ENCODE measurements at regions not wholly inside any gene's neighbourhood (a gene's known extent, or its start where the extent isn't known, plus 50 kb on each side); places are given as distances from the start of the nearest gene placed in this dataset.

DNA sequence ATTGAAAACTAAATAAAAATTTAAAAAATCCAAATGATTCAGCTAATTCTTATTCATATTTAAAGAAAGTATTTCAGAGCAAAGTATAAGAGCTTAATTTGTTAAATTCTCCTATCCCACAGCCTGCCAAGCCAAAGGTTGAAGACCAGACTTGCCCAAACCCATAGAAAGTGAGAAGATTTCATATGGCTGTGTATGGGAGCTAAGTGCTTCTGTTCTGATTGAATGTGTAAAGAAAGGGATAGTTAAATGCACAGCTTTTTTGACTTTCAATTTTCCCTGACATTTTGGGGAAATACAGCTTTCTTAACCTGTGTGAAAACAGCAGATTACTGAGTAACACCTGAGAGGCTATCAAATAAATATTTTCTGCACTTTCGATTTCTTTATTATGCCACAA, 125.0 kb upstream of the MTAP start:
- Histone ChIP-seq H3K9me3 (ENCODE audit: control insufficient read depth, low read length) (no peaks in the 10 kb centered on the region), H3K4me3 (ENCODE audit: low read length in 2 of 2) (no peak overlapping the region), H3K4me1 (ENCODE audit: control insufficient read depth in 1 of 2, insufficient read depth in 2 of 2, low read length in 2 of 2) (no peaks in the 10 kb centered on the region), H3K36me3 (ENCODE audit: control insufficient read depth in 1 of 2, insufficient read depth in 2 of 2, low read length in 1 of 2) (no peaks in the 10 kb centered on the region), H3K27ac (ENCODE audit: low read depth in 1 of 2, low read length in 2 of 2) (no peak overlapping the region), H3K27me3 (ENCODE audit: control insufficient read depth in 1 of 2, insufficient read depth in 2 of 2, low read length in 1 of 2) (no peaks in the 10 kb centered on the region)
- DNase-seq (no peak), ATAC-seq (ENCODE audit: low FRiP score) (no peak)
- intact Hi-C loops (cut with DNase I): no loop called here
- WGBS, 2 donors: 82% methylated on average over 1 of the region's 1 CpG

- WGBS, 2 donors: 28 to 32% methylated on average over 3 of the region's 3 CpGs
- intact Hi-C loops (cut with DNase I): no loop called here
- H3K36me3 ChIP-seq (ENCODE audit: control insufficient read depth in 1 of 2, insufficient read depth in 2 of 2, low read length in 1 of 2): no peaks in the 10 kb centered on the region
- H3K27me3 ChIP-seq (ENCODE audit: control insufficient read depth in 1 of 2, insufficient read depth in 2 of 2, low read length in 1 of 2): no peaks in the 10 kb centered on the region
- DNase-seq: no peak
- H3K4me1 ChIP-seq (ENCODE audit: control insufficient read depth in 1 of 2, insufficient read depth in 2 of 2, low read length in 2 of 2): no peaks in the 10 kb centered on the region
- no peak for ATAC-seq (ENCODE audit: low FRiP score)
- H3K9me3 ChIP-seq (ENCODE audit: control insufficient read depth, low read length): no peaks in the 10 kb centered on the region
- H3K4me3 ChIP-seq (ENCODE audit: low read length in 2 of 2): no peak overlapping the region
- H3K27ac ChIP-seq (ENCODE audit: low read depth in 1 of 2, low read length in 2 of 2): no peak overlapping the region
These were observed 124.6 kb upstream of the MTAP start for GRCh38 chr9:21677834-21678233.

GRCh38 chr9:21679432-21679831, 123.0 kb upstream of the MTAP start:
- H3K4me1 ChIP-seq (ENCODE audit: control insufficient read depth in 1 of 2, insufficient read depth in 2 of 2, low read length in 2 of 2): no peaks in the 10 kb centered on the region
- no peaks in the 10 kb centered on the region for H3K27me3 ChIP-seq (ENCODE audit: control insufficient read depth in 1 of 2, insufficient read depth in 2 of 2, low read length in 1 of 2)
- no peaks in the 10 kb centered on the region for H3K36me3 ChIP-seq (ENCODE audit: control insufficient read depth in 1 of 2, insufficient read depth in 2 of 2, low read length in 1 of 2)
- intact Hi-C loops (cut with DNase I): no loop called here
- WGBS, 2 donors: 4 to 9% methylated on average over 1 of the region's 1 CpG
- ATAC-seq (ENCODE audit: low FRiP score) (no peak), DNase-seq (no peak)
- no peak overlapping the region for H3K27ac ChIP-seq (ENCODE audit: low read depth in 1 of 2, low read length in 2 of 2)
- H3K4me3 ChIP-seq (ENCODE audit: low read length in 2 of 2): no peak overlapping the region
- no peaks in the 10 kb centered on the region for H3K9me3 ChIP-seq (ENCODE audit: control insufficient read depth, low read length)

DNA sequence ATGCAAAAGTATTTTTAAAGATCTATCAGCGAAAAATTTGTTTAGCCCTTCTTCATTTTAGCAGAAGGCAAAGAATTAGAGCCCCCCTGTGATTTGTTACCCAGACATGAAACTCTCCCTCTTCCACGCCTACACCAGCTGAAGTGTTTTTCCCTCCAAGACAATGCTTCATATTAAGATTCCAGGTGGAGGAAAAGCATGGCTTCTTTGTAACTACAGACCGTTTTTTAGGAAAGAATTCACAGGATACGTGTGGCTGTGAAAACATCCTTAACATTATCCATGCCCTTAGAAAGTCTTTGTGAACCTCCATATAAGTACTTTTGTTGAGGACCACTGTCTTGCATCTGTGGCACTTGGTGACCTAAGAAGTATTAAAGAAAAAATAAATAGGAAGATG, 121.8 kb upstream of the MTAP start:
- ATAC-seq (ENCODE audit: low FRiP score) (no peak), DNase-seq (no peak)
- no peaks in the 10 kb centered on the region for H3K9me3 ChIP-seq (ENCODE audit: control insufficient read depth, low read length)
- intact Hi-C loops (cut with DNase I): loop anchor here in 1 of 2 donors (10.0 kb wide), 1 partner anchor 136 kb away; no protein-coding TSS in a partner anchor
- no peak overlapping the region for H3K4me3 ChIP-seq (ENCODE audit: low read length in 2 of 2)
- no peaks in the 10 kb centered on the region for H3K27me3 ChIP-seq (ENCODE audit: control insufficient read depth in 1 of 2, insufficient read depth in 2 of 2, low read length in 1 of 2)
- H3K36me3 ChIP-seq (ENCODE audit: control insufficient read depth in 1 of 2, insufficient read depth in 2 of 2, low read length in 1 of 2): no peaks in the 10 kb centered on the region
- no peaks in the 10 kb centered on the region for H3K4me1 ChIP-seq (ENCODE audit: control insufficient read depth in 1 of 2, insufficient read depth in 2 of 2, low read length in 2 of 2)
- H3K27ac ChIP-seq (ENCODE audit: low read depth in 1 of 2, low read length in 2 of 2): no peak overlapping the region
- 74 to 84% methylated on average over 4 of the region's 4 CpGs for WGBS, 2 donors

DNA sequence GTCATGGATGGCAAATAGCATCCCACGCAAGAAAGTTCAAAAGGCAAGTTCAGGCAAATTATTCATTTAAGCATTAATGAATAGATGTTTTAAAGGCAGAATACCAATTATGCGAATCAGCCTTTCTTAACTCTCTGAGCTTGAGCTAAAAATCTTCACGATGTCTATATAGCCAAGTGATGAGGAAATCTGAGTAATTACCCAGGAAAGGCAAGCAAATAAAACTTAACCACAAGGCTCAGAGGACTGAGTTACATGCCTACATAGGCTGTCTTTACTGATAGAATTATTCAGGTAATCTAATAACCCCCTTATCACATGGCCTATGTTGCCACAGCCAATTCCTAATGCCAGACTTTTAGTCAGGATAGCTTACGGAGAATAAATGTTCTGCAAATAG, 120.8 kb upstream of the MTAP start:
- H3K36me3 ChIP-seq (ENCODE audit: control insufficient read depth in 1 of 2, insufficient read depth in 2 of 2, low read length in 1 of 2): no peaks in the 10 kb centered on the region
- 84 to 85% methylated on average over 4 of the region's 4 CpGs for WGBS, 2 donors
- no peaks in the 10 kb centered on the region for H3K9me3 ChIP-seq (ENCODE audit: control insufficient read depth, low read length)
- DNase-seq (no peak), ATAC-seq (ENCODE audit: low FRiP score) (no peak)
- no peaks in the 10 kb centered on the region for H3K27me3 ChIP-seq (ENCODE audit: control insufficient read depth in 1 of 2, insufficient read depth in 2 of 2, low read length in 1 of 2)
- intact Hi-C loops (cut with DNase I): loop anchor here in 1 of 2 donors (10.0 kb wide), 1 partner anchor 137 kb away; no protein-coding TSS in a partner anchor
- H3K4me1 ChIP-seq (ENCODE audit: control insufficient read depth in 1 of 2, insufficient read depth in 2 of 2, low read length in 2 of 2): no peaks in the 10 kb centered on the region
- no peak overlapping the region for H3K4me3 ChIP-seq (ENCODE audit: low read length in 2 of 2)
- H3K27ac ChIP-seq (ENCODE audit: low read depth in 1 of 2, low read length in 2 of 2): no peak overlapping the region

DNA sequence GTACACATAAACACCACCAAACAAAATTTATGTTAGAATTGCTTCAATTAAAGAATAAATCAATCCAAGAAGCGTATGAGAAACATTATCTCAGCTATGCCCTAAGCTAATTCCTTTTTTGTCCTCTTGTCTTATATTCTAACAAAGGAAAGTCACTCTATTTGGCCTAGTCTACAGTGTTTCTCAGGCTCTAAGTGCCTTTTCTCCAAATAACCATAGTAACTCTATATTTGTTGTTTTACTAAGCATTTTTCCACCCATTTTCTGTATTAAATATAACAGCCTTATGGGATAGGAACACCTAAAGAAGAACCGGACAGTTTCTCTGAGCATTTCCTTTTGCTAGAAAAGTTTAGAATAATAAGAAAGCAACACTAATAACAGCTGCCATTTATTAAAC, 120.1 kb upstream of the MTAP start:
- H3K4me3 ChIP-seq (ENCODE audit: low read length in 2 of 2): no peak overlapping the region
- no peaks in the 10 kb centered on the region for H3K36me3 ChIP-seq (ENCODE audit: control insufficient read depth in 1 of 2, insufficient read depth in 2 of 2, low read length in 1 of 2)
- WGBS, 2 donors: 85% methylated on average over 2 of the region's 2 CpGs
- no peaks in the 10 kb centered on the region for H3K27me3 ChIP-seq (ENCODE audit: control insufficient read depth in 1 of 2, insufficient read depth in 2 of 2, low read length in 1 of 2)
- no peaks in the 10 kb centered on the region for H3K4me1 ChIP-seq (ENCODE audit: control insufficient read depth in 1 of 2, insufficient read depth in 2 of 2, low read length in 2 of 2)
- H3K9me3 ChIP-seq (ENCODE audit: control insufficient read depth, low read length): no peaks in the 10 kb centered on the region
- ATAC-seq (ENCODE audit: low FRiP score) (no peak), DNase-seq (no peak)
- H3K27ac ChIP-seq (ENCODE audit: low read depth in 1 of 2, low read length in 2 of 2): no peak overlapping the region
- intact Hi-C loops (cut with DNase I): loop anchor here in 1 of 2 donors (10.0 kb wide), 1 partner anchor 138 kb away; no protein-coding TSS in a partner anchor

- Histone ChIP-seq H3K4me3 (ENCODE audit: low read length in 2 of 2) (no peak overlapping the region), H3K27me3 (ENCODE audit: control insufficient read depth in 1 of 2, insufficient read depth in 2 of 2, low read length in 1 of 2) (no peaks in the 10 kb centered on the region), H3K9me3 (ENCODE audit: control insufficient read depth, low read length) (no peaks in the 10 kb centered on the region), H3K36me3 (ENCODE audit: control insufficient read depth in 1 of 2, insufficient read depth in 2 of 2, low read length in 1 of 2) (no peaks in the 10 kb centered on the region), H3K4me1 (ENCODE audit: control insufficient read depth in 1 of 2, insufficient read depth in 2 of 2, low read length in 2 of 2) (no peaks in the 10 kb centered on the region), H3K27ac (ENCODE audit: low read depth in 1 of 2, low read length in 2 of 2) (no peak overlapping the region)
- ATAC-seq (ENCODE audit: low FRiP score) (no peak), DNase-seq (no peak)
- 85% methylated on average over 2 of the region's 2 CpGs for WGBS, 2 donors
- intact Hi-C loops (cut with DNase I): loop anchor here in 1 of 2 donors (10.0 kb wide), 1 partner anchor 138 kb away; no protein-coding TSS in a partner anchor
These were observed 119.5 kb upstream of the MTAP start for GRCh38 chr9:21682981-21683380.

DNA sequence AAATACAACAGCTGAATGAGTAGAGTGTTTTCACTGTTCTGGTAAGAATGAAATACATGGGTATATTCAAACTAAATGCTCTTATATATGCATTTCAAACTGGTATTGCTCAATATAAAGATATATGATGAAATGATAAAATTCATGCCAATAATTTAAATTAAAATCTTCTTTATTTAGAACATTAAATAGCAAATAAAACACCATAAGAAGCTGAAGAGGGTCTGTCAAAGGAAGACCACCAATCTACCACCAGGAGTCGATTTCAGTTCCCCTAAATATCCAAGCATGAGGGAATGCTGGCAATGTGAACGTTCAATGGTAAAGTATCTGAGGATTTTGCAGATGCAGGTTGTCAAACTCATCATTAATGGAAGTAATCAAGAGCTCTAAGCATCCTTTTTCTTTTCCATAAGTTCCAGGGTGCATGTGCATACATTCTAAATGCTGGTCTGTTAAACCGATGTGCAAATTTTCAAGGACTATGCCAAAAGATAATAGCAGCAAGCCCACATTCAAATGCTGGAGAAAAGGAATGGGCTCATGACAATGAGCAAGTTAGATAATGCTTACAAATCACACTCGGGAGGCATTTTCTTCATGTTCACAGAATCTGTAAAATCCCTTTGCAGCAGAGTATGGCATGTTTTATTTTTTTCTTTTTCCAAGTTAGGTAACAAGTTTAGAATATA, 118.8 kb upstream of the MTAP start:
- H3K4me3 ChIP-seq (ENCODE audit: low read length in 2 of 2): no peak overlapping the region
- intact Hi-C loops (cut with DNase I): loop anchor here in 1 of 2 donors (10.0 kb wide), 1 partner anchor 139 kb away; no protein-coding TSS in a partner anchor

DNA sequence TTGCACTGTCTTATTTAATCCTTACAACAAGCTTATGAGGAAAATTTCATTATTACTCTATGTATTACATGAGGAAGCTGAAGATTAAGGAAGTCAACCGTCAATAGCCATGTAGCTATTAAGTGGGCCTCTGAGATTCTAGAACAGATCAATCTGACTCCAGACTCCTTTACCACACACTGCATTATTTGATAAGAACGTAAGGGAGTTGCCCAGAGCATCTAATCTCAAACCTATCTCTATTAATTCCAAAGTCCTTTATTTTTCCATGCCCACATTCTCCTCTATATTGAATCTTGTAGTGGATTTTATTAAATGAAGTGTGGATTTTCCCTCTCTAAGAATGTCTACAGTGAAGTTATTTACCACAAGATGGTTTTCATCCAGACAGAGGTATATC, 118.2 kb upstream of the MTAP start:
- intact Hi-C loops (cut with DNase I): loop anchor here in 1 of 2 donors (10.0 kb wide), 1 partner anchor 139 kb away; no protein-coding TSS in a partner anchor
- 70 to 72% methylated on average over 2 of the region's 2 CpGs for WGBS, 2 donors

More for the DNA sequence above, 118.8 kb upstream of the MTAP start:
- no peak for DNase-seq
- Histone ChIP-seq H3K27me3 (ENCODE audit: control insufficient read depth in 1 of 2, insufficient read depth in 2 of 2, low read length in 1 of 2) (no peaks in the 10 kb centered on the region), H3K4me1 (ENCODE audit: control insufficient read depth in 1 of 2, insufficient read depth in 2 of 2, low read length in 2 of 2) (no peaks in the 10 kb centered on the region), H3K27ac (ENCODE audit: low read depth in 1 of 2, low read length in 2 of 2) (no peak overlapping the region), H3K36me3 (ENCODE audit: control insufficient read depth in 1 of 2, insufficient read depth in 2 of 2, low read length in 1 of 2) (no peaks in the 10 kb centered on the region), H3K9me3 (ENCODE audit: control insufficient read depth, low read length) (no peaks in the 10 kb centered on the region)
- 74 to 78% methylated on average over 4 of the region's 4 CpGs for WGBS, 2 donors
- no peak for ATAC-seq (ENCODE audit: low FRiP score)

More for the DNA sequence above, 118.2 kb upstream of the MTAP start:
- Histone ChIP-seq H3K9me3 (ENCODE audit: control insufficient read depth, low read length) (no peaks in the 10 kb centered on the region), H3K4me3 (ENCODE audit: low read length in 2 of 2) (no peak overlapping the region), H3K27ac (ENCODE audit: low read depth in 1 of 2, low read length in 2 of 2) (no peak overlapping the region), H3K36me3 (ENCODE audit: control insufficient read depth in 1 of 2, insufficient read depth in 2 of 2, low read length in 1 of 2) (no peaks in the 10 kb centered on the region), H3K27me3 (ENCODE audit: control insufficient read depth in 1 of 2, insufficient read depth in 2 of 2, low read length in 1 of 2) (no peaks in the 10 kb centered on the region), H3K4me1 (ENCODE audit: control insufficient read depth in 1 of 2, insufficient read depth in 2 of 2, low read length in 2 of 2) (no peaks in the 10 kb centered on the region)
- ATAC-seq (ENCODE audit: low FRiP score) (no peak), DNase-seq (no peak)

Measured in aorta (tissue), 5 donors.